ENCODE measurements at regions not wholly inside any gene's neighbourhood (a gene's known extent, or its start where the extent isn't known, plus 50 kb on each side); places are given as distances from the start of the nearest gene placed in this dataset.

DNA sequence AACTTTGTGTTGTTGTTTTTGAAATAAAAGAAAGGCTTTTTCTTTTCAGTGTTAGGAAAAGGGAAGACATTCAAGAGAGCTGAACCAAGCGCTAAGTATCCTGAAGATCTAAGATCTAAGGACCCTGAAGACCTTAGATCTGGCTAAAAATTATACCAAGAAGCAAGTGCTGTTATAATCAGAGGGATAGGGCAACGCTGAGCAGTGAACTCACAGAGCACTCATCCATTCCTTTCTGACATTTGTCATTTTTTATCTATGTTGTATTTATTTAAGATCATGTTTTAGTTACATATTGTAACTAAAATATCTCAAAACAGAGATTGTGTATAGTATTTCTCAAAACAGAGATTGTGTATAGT lies 60.5 kb upstream of the FAM216B start:
- no peak for DNase-seq (ENCODE audit: low spot score)

DNA sequence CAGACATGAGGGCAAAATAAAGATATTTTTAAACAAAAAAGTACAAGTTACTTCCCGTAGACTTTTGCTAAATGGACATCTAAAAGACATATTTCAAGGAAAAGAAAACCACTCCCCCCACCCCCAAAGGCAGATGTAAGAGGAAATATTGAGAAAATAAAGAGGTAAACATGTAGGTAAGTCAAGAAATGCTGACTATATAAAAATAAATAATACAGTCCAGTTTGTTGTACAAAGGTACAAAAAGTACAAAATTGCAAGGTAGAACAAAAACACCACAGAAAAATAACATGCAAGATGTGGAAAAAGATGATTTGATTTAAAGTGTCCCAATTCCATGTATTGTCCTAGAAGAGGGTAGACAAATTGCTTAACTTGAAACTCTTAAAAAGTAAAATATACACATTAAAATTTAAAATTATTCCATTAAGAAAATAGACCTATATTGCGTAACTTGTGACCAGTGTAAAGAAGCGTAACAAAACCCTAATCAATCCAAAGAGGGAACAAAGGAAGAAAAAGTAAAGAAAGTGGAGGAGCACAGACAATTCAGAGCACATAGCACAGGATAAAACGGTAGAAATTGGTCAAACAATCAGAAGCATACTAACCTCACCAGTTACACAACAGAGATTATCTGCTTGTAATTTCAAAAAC lies 58.4 kb upstream of the FAM216B start:
- no peak for DNase-seq (ENCODE audit: low spot score)

DNA sequence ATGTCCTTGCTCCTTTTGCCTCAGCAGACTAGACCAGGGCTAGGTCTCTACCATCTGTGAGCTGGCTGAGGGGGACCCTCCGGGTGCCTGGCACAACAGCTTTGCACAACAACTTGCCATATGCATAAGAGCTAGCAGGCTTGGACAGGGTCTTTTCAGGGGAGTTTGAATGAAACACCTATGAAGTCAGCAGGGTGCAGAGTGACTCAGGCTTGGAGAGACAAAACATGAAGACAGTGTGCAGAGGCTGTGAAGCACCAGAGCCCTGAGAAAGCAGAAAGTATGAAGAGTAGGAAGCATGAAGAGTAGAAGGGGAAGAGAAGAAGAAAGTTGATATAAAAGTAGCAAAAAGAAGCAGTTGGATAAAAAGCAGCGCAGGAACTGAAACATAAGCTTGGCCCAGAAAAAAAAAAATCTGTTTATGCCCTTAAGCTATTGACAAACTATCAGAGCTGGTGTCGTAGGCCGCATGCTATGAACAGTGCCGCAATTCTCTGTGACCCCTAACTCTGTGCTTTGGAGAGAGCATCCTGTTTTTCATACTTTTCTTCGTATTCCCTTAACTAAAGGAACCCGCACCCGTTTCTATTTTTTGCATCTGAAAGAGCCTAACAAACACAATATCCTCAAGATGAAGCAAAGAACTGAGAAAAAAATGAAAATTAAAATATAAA lies 52.7 kb upstream of the FAM216B start:
- no peak for DNase-seq (ENCODE audit: low spot score)

DNA sequence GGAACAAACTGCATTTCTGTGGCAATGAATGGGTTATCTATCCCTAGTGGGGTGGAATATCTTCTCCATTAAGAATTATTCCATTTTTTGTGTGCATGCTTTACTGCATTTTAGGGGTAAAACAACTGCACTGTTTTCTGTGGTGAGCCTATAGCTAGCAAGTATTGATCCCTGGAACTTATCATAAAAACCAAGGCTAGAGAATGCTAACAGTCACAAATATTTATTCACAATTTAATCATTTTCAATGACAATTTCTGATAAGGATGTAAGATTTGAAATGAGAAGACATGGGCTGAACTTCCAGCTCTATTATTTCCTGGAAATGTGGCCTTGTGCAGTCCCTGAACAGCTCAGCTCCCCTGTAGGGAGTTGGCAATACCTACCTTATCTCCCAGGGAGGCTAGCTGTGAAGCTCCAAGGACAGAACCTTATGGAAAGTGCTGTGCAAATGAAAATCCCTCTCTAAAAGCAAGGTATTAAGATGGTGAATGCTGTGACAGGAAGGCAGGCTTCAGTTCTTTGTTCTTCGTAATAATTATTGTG lies 51.5 kb upstream of the FAM216B start:
- no peak for DNase-seq (ENCODE audit: low spot score)

Measured in Ammon's horn (tissue), 1 donor.